OCI-LY3 (cell line): ENCODE measurements at regions not wholly inside any gene's neighbourhood (a gene's known extent, or its start where the extent isn't known, plus 50 kb on each side); places are given as distances from the start of the nearest gene placed in this dataset.

ENCODE experiments used
- CTCF ChIP-seq: fragments of 200-600, 300-600 bp; sonication (generic); IDR thresholded peaks from 2 replicates; pipeline ENCODE4 v1.5.1; 2014; ENCODE audit warnings: antibody characterized with exemption, low read length, low read depth
- EZH2phosphoT487 ChIP-seq: fragments of 200-600 bp; shearing (Covaris generic); IDR thresholded peaks from 2 replicates; pipeline ENCODE4 v1.6.1; 2018; ENCODE audit warnings: antibody characterized with exemption, mixed run types, low read depth

- TF ChIP-seq CTCF (no peak), EZH2phosphoT487 (no peak)
These were observed 292.9 kb upstream of the PDZRN3 start for GRCh38 chr3:73917643-73918042.
